Epidermal melanocyte (primary cell): ENCODE measurements at regions not wholly inside any gene's neighbourhood (a gene's known extent, or its start where the extent isn't known, plus 50 kb on each side); places are given as distances from the start of the nearest gene placed in this dataset.
"Not testable (repeated sequence)": the region's sequence is repeated elsewhere in the genome, so short reads cannot be mapped to it uniquely, and the experiment has no call there.

Experiments
- DNase-seq: peaks from one replicate; pipeline ENCODE4 v3.0.0; 2011; ENCODE audit warnings: low spot score; ENCODE audit not compliant: insufficient read length

- no peak for DNase-seq
Measured at GRCh38 chr10:4310172-4310571, 515.8 kb upstream of the AKR1E2 start.

- DNase-seq: no peak
Measured at GRCh38 chr10:4307910-4308309, 518.1 kb upstream of the AKR1E2 start.

DNA sequence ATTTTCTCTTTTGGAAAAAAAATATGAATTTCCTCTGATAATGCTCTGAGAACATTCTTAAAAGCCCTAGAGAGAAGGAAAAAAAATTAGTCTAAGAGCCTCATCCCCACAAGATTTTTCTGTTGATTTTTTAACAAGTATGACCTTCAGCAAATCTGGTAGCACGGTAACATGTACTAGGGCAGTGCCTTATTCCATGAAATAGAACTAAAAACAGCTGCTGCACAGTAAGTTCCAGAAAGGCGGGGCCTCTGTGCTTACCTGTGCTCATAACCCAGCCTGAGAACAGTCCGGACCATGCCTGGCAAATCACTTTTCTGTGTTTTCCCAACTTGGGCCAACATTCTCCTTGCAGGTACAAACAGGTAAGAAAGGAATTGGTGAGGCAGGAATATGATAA, 519.1 kb upstream of the AKR1E2 start:
- DNase-seq: no peak

- DNase-seq: no peak
Measured at GRCh38 chr10:4303045-4303444, 518.0 kb upstream of the KLF6 start.

GRCh38 chr10:4301291-4302045, 516.5 kb upstream of the KLF6 start:
- no peak for DNase-seq

DNA sequence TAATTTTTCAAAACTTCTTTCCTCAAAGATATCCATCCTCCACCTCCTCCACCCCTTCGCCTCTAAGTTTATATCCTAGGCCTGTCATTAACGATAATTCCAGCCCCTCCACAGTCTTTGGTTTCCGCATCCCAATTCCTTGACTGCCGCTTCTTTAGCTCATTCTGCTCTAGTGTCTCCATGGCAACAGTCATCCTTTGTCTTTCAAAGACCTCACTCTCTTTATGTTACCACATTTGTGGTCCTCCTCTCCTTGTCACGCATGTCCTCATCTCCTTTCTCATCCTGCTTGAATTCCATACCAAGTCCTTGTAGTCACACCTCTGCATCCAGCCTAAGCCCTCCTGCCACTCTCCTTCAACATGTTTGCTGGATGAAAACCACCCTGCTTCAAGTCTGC, 511.2 kb upstream of the KLF6 start:
- DNase-seq: no peak

DNA sequence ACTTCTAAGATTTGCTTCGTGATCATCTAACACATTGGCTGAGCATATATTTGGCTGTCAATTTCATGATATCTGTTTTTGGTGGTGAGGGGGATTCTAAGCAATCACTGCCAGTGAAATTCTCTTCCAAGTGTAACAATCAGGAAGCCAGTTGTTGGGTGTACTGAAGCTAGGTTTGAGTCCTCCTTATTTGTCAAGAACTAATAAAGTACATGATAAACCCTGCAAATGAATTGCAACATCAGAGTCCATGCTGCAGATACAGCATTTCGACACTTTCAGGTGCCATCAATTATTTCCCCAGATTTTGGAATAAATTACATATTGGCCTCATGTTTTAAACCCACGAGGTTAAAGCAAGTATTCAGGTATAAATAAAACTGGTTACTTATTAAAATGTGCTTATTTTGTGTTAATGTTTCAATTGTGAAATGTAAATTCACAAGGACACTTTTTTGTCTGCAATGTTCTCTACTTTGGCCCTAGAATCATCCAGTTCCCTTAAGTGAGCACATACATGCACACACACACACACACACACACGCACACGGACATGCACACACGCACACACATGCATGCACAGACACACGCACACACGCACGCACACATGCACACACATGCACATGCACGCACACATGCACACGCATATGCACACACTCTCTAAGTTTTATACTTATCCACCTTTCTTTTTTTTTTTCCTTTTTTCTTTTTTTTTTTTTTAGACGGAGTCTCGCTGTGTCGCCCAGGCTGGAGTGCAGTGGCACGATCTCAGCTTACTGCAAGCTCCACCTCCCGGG, 510.2 kb upstream of the KLF6 start:
- no peak for DNase-seq

GRCh38 chr10:4294271-4294670, 509.3 kb upstream of the KLF6 start:
- no peak for DNase-seq

DNA sequence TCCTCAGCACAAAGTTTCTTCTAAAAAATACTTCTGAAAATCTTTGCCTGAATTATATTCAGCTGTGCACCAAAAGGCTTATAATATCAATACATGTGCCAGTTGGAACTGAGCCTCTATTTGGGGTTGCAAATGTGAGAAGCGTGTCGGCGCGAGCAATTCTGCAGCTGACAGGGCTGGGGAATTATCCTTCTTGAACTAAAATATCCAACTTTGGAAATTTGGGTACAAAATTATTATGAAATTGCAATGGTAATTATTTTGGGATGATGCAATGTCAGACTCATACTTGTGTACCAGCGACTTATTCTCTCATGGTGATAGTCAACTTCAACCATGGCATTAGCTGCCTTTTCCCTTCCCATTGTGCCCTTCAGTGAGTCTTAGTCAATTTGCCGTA, 507.0 kb upstream of the KLF6 start:
- DNase-seq: no peak

DNA sequence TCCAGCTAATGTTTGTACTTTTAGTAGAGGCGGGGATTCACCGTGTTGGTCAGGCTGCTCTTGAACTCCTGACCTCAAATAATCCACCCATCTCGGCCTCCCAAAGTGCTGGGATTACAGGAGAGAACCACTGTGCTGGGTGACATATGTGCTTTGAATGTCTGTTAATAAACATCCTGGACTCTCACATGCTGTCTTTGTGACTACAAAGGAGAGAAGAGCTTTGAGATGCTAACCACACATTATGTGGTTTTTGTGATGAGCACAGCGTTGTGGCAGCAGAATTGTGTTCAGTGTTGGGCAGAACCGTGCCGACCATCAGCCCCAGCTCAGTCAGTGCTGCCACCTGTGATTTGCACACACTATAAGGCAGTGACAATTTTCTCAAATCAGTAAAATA, 500.1 kb upstream of the KLF6 start:
- no peak for DNase-seq

GRCh38 chr10:4283846-4284610, 499.0 kb upstream of the KLF6 start:
- DNase-seq: peak; percentile 70

DNA sequence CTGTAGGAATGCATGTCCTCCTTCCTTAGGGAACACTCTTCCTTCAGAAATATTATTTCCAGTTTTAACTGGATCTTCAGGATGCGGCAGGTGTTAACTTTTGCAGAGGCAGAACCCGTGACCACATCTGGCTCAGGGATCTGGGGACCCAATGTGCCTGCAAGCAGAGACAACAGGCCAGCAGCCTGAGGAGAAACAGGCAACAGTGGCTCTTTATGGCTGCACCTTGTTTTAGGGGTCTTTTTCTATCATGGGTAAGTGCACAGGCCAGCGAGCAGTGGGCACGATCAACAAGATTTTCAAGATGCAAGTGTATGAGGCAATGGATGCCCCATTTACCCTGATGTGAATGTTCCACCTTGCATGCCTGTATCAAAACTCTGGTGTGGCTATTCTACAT, 497.5 kb upstream of the KLF6 start:
- no peak for DNase-seq

DNA sequence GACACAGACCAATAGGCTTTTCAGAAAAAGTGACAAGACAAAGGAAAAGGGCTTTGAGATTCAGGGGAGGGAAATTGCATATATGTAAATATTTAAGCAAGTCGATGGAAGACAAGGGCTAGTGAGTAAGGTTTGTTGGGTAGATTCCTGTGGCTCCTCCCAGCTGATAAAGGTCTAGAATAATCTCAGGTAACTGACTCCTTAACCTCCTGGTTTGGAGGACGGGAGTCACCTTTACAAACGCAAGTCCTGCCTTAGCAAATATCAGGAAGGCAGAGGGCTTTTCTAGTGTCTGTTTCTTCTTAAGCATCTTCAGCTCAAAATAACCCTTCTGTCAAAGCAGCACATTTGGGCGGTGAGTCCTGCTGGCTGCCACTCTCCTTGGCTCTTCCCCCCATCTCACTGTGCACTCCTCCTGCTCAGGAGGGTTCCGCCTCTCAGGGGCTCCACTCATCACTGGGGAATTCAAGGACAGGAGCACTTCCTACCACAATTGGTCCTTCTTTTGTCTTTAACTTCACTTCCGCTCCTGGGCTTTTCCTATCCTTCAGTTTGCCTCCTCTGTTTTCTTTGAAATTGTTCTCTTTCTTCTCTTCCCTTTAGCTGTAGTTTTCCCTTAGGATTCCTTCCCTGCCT, 496.3 kb upstream of the KLF6 start:
- DNase-seq: no peak

GRCh38 chr10:4280461-4281189, 495.6 kb upstream of the KLF6 start:
- DNase-seq: no peak

- DNase-seq: no peak
Measured at GRCh38 chr10:4279655-4280054, 494.6 kb upstream of the KLF6 start.

DNA sequence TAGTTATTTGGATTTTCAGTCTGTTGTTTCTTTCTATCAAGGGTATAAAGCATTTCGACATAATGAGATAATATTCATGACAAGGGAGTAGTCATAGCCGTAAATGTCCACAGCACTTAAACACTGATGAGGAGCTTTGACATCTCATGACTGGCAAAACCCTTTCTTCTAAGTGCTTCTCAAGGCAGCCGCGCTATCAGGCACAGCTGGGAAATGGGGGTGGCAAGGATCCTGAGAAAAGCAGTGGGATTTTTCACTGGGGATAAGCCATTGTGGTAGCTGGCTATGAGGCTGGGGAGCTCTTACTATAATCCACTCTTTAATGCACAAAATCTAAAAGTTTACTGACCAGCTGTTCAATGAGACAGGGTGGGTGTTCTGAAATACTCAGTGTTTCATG, 493.2 kb upstream of the KLF6 start:
- DNase-seq: no peak

- DNase-seq: no peak
Measured at GRCh38 chr10:4276151-4276550, 491.1 kb upstream of the KLF6 start.

DNA sequence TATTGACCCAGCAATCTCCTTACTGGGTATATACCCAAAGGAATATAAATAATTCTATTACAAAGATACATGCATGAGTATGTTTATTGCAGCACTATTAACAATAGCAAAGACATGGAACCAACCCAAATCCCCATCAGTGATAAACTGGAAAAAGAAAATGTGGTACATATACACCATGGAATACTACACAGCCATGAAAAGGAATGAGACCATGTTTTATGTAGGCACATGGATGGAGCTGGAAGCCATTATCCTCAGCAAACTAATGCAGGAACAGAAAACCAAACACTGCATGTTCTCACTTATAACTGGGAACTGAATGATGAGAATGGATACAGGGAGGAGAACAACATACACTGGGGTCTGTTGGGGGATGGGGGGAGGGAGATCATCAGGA, 489.7 kb upstream of the KLF6 start:
- DNase-seq: not testable (repeated sequence)

DNA sequence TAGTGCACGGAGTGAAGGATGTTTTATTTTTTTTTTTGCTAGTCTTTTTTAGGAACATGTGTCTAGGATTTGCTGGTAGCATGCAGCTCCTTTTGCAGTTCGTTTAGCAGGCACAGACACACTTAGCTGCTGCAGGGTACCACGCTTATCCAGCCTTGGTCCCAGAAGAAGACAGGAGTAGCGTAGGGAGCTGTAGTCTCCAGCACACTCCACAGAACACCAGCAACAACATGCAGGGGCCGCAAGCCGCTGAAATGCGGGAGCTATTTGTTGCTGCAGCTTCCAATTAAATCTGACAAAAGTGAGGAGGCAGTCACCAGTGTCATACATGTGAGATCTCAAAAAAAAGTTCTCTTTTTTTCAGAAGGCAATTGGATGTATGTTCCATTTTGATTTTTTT, 486.2 kb upstream of the KLF6 start:
- no peak for DNase-seq

- peak; percentile 24 for DNase-seq
Measured at GRCh38 chr10:4270116-4270515, 485.1 kb upstream of the KLF6 start.

GRCh38 chr10:4268490-4268889, 483.5 kb upstream of the KLF6 start:
- not testable (repeated sequence) for DNase-seq
